ENCODE measurements at regions not wholly inside any gene's neighbourhood (a gene's known extent, or its start where the extent isn't known, plus 50 kb on each side); places are given as distances from the start of the nearest gene placed in this dataset.

DNA sequence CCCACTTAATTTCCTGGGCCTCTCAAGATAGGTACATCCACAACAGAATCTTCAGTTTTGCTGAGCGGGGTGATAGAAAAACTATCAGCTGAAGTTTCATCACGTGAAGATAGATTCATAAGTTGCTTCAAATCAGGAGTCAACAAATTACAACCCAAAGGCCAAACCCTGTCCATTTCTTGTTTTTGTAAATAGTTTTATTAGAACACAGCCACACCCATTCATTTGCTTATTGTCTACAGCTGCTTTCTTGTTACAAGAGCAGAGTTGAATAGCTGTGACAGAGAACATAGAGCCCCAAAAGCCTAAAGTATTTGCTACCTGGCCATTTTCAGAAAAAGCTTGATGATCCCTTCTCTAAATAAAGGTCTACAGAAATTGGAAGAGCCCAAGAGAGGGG lies 300.1 kb upstream of the CDH5 start:
- peaks cover 14% of the 10 kb centered on the region for H3K27me3 ChIP-seq (ENCODE audit: insufficient read depth, poor library complexity, severe bottlenecking)
- no peak overlapping the region for H3K27ac ChIP-seq (replicated peaks)
- DNase-seq (ENCODE audit: low read depth in 1 of 2, low spot score in 1 of 2) = no peak
- H3K4me3 ChIP-seq (replicated peaks; ENCODE audit: insufficient read depth, low read length) = no peak overlapping the region
- TF ChIP-seq, protein P1, sequence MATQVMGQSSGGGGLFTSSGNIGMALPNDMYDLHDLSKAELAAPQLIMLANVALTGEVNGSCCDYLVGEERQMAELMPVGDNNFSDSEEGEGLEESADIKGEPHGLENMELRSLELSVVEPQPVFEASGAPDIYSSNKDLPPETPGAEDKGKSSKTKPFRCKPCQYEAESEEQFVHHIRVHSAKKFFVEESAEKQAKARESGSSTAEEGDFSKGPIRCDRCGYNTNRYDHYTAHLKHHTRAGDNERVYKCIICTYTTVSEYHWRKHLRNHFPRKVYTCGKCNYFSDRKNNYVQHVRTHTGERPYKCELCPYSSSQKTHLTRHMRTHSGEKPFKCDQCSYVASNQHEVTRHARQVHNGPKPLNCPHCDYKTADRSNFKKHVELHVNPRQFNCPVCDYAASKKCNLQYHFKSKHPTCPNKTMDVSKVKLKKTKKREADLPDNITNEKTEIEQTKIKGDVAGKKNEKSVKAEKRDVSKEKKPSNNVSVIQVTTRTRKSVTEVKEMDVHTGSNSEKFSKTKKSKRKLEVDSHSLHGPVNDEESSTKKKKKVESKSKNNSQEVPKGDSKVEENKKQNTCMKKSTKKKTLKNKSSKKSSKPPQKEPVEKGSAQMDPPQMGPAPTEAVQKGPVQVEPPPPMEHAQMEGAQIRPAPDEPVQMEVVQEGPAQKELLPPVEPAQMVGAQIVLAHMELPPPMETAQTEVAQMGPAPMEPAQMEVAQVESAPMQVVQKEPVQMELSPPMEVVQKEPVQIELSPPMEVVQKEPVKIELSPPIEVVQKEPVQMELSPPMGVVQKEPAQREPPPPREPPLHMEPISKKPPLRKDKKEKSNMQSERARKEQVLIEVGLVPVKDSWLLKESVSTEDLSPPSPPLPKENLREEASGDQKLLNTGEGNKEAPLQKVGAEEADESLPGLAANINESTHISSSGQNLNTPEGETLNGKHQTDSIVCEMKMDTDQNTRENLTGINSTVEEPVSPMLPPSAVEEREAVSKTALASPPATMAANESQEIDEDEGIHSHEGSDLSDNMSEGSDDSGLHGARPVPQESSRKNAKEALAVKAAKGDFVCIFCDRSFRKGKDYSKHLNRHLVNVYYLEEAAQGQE (IDR thresholded peaks at IDR 0.05; ENCODE audit: insufficient replicate concordance, low read depth) = no peak
- no peak for TF ChIP-seq SPI1 (IDR thresholded peaks at IDR 0.05; ENCODE audit: borderline replicate concordance, low read depth)
- TF ChIP-seq GABPA (IDR thresholded peaks at IDR 0.05; ENCODE audit: low read depth) = no peak
- no peak for TF ChIP-seq POLR2AphosphoS5 (IDR thresholded peaks at IDR 0.05; ENCODE audit: low read depth)
- TF ChIP-seq, protein P2, sequence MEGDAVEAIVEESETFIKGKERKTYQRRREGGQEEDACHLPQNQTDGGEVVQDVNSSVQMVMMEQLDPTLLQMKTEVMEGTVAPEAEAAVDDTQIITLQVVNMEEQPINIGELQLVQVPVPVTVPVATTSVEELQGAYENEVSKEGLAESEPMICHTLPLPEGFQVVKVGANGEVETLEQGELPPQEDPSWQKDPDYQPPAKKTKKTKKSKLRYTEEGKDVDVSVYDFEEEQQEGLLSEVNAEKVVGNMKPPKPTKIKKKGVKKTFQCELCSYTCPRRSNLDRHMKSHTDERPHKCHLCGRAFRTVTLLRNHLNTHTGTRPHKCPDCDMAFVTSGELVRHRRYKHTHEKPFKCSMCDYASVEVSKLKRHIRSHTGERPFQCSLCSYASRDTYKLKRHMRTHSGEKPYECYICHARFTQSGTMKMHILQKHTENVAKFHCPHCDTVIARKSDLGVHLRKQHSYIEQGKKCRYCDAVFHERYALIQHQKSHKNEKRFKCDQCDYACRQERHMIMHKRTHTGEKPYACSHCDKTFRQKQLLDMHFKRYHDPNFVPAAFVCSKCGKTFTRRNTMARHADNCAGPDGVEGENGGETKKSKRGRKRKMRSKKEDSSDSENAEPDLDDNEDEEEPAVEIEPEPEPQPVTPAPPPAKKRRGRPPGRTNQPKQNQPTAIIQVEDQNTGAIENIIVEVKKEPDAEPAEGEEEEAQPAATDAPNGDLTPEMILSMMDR (IDR thresholded peaks at IDR 0.05; ENCODE audit: insufficient read depth, low read length) = no peak

DNA sequence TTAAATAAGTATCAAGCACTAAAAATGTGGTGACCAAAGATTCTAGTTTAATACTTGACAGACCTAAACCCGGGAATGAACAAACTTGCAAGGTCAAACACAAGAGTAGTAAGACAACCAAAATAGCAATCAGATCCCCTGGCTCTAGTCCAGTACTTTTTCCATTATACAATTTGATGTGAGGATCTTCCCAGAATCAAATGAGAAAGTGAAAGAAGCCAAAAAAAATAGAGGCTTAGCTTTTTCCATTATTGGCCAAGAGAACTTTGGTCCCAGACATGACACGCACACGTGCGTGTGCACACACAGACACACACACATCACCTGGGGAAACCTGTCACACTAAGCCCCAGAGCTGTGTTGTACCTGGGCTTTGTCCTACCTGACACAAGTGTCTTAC lies 300.6 kb upstream of the CDH5 start:
- Histone ChIP-seq H3K27me3 (ENCODE audit: insufficient read depth, poor library complexity, severe bottlenecking) (peaks cover 14% of the 10 kb centered on the region), H3K4me3 (replicated peaks; ENCODE audit: insufficient read depth, low read length) (no peak overlapping the region), H3K27ac (replicated peaks) (no peak overlapping the region)
- TF ChIP-seq SPI1 (IDR thresholded peaks at IDR 0.05; ENCODE audit: borderline replicate concordance, low read depth) = no peak
- TF ChIP-seq GABPA (IDR thresholded peaks at IDR 0.05; ENCODE audit: low read depth) = no peak
- TF ChIP-seq, protein P1 (IDR thresholded peaks at IDR 0.05; ENCODE audit: insufficient replicate concordance, low read depth) = no peak
- TF ChIP-seq, protein P2 (IDR thresholded peaks at IDR 0.05; ENCODE audit: insufficient read depth, low read length) = no peak
- no peak for TF ChIP-seq POLR2AphosphoS5 (IDR thresholded peaks at IDR 0.05; ENCODE audit: low read depth)
- no peak for DNase-seq (ENCODE audit: low read depth in 1 of 2, low spot score in 1 of 2)

DNA sequence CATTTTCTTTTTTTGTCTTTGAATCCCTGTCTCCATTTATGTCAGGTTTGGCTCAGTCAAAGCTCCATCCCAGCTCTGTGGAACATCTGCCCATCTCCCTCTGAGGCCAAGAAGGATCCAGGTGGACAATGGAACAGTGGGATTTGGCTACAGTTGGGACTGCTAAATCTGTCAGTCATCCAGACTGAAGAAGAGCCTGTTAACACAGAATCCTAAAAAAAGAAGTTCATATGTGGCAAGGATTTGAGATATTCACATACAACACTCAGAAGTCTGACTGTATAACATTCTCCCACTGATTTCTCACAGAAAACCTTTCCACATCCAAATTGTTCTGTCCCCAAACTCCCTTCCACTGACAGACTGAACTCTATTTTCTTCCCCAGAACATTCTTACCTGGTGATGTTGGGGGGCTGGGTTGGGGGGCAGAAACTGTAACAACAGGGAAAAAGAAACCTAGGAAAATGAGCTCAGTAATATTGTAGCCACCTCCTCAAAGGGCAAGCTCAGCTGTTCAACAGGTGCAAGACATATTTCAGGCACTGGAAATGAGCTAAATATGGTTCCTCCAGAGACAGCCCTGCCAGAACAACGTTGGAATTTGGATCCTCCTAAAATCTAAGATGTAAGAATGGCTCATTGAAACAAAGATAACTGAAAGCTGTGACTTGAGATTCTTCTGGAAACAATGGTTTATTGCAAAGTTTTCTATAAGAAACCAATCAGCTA lies 301.5 kb upstream of the CDH5 start:
- TF ChIP-seq GABPA (IDR thresholded peaks at IDR 0.05; ENCODE audit: low read depth) = no peak
- TF ChIP-seq, protein P2 (IDR thresholded peaks at IDR 0.05; ENCODE audit: insufficient read depth, low read length) = no peak
- TF ChIP-seq SPI1 (IDR thresholded peaks at IDR 0.05; ENCODE audit: borderline replicate concordance, low read depth) = no peak
- TF ChIP-seq, protein P1 (IDR thresholded peaks at IDR 0.05; ENCODE audit: insufficient replicate concordance, low read depth) = no peak
- no peak for TF ChIP-seq POLR2AphosphoS5 (IDR thresholded peaks at IDR 0.05; ENCODE audit: low read depth)
- DNase-seq (ENCODE audit: low read depth in 1 of 2, low spot score in 1 of 2) = no peak
- H3K27ac ChIP-seq (replicated peaks) = no peak overlapping the region
- H3K4me3 ChIP-seq (replicated peaks; ENCODE audit: insufficient read depth, low read length) = no peak overlapping the region
- H3K27me3 ChIP-seq (ENCODE audit: insufficient read depth, poor library complexity, severe bottlenecking) = peaks cover 14% of the 10 kb centered on the region
